ENCODE measurements at regions not wholly inside any gene's neighbourhood (a gene's known extent, or its start where the extent isn't known, plus 50 kb on each side); places are given as distances from the start of the nearest gene placed in this dataset.
"Not testable (repeated sequence)": the region's sequence is repeated elsewhere in the genome, so short reads cannot be mapped to it uniquely, and the experiment has no call there.

DNA sequence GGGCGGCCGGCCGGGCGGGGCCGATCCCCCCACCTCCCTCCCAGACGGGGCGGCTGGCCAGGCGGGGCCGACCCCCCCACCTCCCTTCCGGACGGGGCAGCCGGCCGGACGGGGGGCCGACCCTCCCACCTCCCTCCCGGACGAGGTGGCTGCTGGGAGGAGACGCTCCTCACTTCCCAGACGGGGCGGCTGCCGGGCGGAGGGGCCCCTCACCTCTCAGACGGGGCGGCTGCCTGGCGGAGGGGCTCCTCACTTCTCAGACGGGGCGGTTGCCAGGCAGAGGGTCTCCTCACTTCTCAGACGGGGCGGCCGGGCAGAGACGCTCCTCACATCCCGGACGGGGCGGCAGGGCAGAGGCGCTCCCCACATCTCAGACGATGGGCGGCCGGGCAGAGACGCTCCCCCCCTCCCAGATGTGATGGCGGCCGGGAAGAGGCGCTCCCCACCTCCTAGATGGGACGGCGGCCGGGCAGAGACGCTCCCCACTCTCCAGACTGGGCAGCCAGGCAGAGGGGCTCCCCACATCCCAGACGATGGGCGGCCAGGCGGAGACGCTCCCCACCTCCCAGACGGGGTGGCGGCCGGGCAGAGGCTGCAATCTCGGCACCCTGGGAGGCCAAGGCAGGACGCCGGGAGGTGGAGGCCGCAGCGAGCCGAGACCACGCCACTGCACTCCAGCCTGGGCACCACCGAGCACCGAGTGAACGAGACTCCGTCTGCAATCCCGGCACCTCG lies 675.8 kb downstream of the XIRP2 start:
- H3K14ac ChIP-seq (ENCODE audit: insufficient read length); H2BK12ac ChIP-seq (ENCODE audit: low read depth, low read length); H3K4me2 ChIP-seq (ENCODE audit: insufficient read depth in 1 of 2, low read depth in 2 of 2, low read length in 2 of 2); H3K79me1 ChIP-seq (ENCODE audit: low read depth, low read length); H3K4me3 ChIP-seq (ENCODE audit: extremely low read depth in 1 of 4, insufficient read depth in 2 of 4, low read depth in 3 of 4, low read length in 4 of 4); H2AK5ac ChIP-seq (ENCODE audit: low read depth, low read length); H4K91ac ChIP-seq (replicated peaks; ENCODE audit: insufficient read length, low read length); H3K23me2 ChIP-seq (ENCODE audit: low read depth, low read length); H2BK5ac ChIP-seq (ENCODE audit: low read depth, low read length); H2BK120ac ChIP-seq (replicated peaks; ENCODE audit: low read depth, low read length); H3K27me3 ChIP-seq (replicated peaks in 1 of 4; ENCODE audit: control insufficient read depth in 3 of 4, extremely low read depth in 1 of 4, insufficient read depth in 3 of 4, low read length in 3 of 4); H3K4me1 ChIP-seq (replicated peaks in 1 of 4; ENCODE audit: control insufficient read depth in 3 of 4, insufficient read depth in 4 of 4, low read length in 3 of 4); H4K8ac ChIP-seq (ENCODE audit: extremely low read depth, insufficient read depth, low read length); H3K18ac ChIP-seq (ENCODE audit: extremely low read depth, low read length); H2BK20ac ChIP-seq (ENCODE audit: low read length); H3K9ac ChIP-seq (replicated peaks in 1 of 4; ENCODE audit: extremely low read depth in 1 of 4, low read depth in 3 of 4, low read length in 3 of 4); H3K27ac ChIP-seq (ENCODE audit: low read depth, low read length); H3K56ac ChIP-seq (replicated peaks; ENCODE audit: insufficient read length, low read depth, low read length); H2BK15ac ChIP-seq (ENCODE audit: low read length); H3K79me2 ChIP-seq (ENCODE audit: control insufficient read depth in 1 of 2, insufficient read depth in 2 of 2, low read length in 2 of 2); DNase-seq (ENCODE audit: low read depth in 1 of 2, low spot score in 2 of 2); H3K23ac ChIP-seq (ENCODE audit: insufficient read length); H3K36me3 ChIP-seq (ENCODE audit: control insufficient read depth in 2 of 4, insufficient read depth in 4 of 4, low read length in 3 of 4); H4K5ac ChIP-seq (ENCODE audit: insufficient read length, low read depth, low read length); H4K20me1 ChIP-seq (replicated peaks in 1 of 2; ENCODE audit: control insufficient read depth in 1 of 2, insufficient read depth in 2 of 2, low read length in 2 of 2); CTCF ChIA-PET (ENCODE audit: partially characterized antibody); H2AFZ ChIP-seq (ENCODE audit: low read length); FAIRE-seq; H3K4ac ChIP-seq (replicated peaks; ENCODE audit: insufficient read length, low read depth, low read length); POLR2A ChIA-PET (ENCODE audit: partially characterized antibody): not testable (repeated sequence)
- H3K9me3 ChIP-seq (ENCODE audit: insufficient read depth in 2 of 2, low read depth in 1 of 2, low read length in 1 of 2) = peaks cover 0 to 18% of the 10 kb centered on the region in 2 experiments; a peak in 2 of 4 replicates
- WGBS, 2 experiments (ENCODE audit: extremely low coverage in 1 of 2, insufficient coverage in 1 of 2, insufficient read length in 1 of 2, insufficient replicate concordance in 2 of 2, low coverage in 1 of 2, low lambda C conversion rate in 2 of 2, missing lambda C conversion rate in 1 of 2) = 98% methylated on average over 8 of the region's 66 CpGs; no CpG with 5 or more reads in 1 of the 2 experiments
